PC-3 (cell line): ENCODE measurements at regions not wholly inside any gene's neighbourhood (a gene's known extent, or its start where the extent isn't known, plus 50 kb on each side); places are given as distances from the start of the nearest gene placed in this dataset.

Experiments
- CTCF ChIP-seq: fragments of 300-600 bp; sonication (generic); conservative IDR thresholded peaks from 2 replicates; pipeline ENCODE4 v1.5.1; 2017; ENCODE audit warnings: antibody characterized with exemption, low read depth, mild to moderate bottlenecking, low read length
- EZH2 ChIP-seq: fragments of 300-600 bp; sonication (generic); IDR thresholded peaks from one replicate; pipeline ENCODE4 v1.6.1; 2017; ENCODE audit warnings: antibody characterized with exemption, mild to moderate bottlenecking, low read length; ENCODE audit not compliant: unreplicated experiment
- EZH2phosphoT487 ChIP-seq: fragments of 300-600 bp; sonication (generic); IDR thresholded peaks from 2 replicates; pipeline ENCODE4 v1.6.1; 2018; ENCODE audit warnings: mild to moderate bottlenecking, antibody characterized with exemption, low read length, borderline replicate concordance

- TF ChIP-seq CTCF = no peak
- no peak for TF ChIP-seq EZH2
- TF ChIP-seq EZH2phosphoT487 = no peak
These were observed 101.9 kb upstream of the SOD1 start for GRCh38 chr21:31557421-31558188.
